SK-N-SH (cell line): ENCODE measurements at regions not wholly inside any gene's neighbourhood (a gene's known extent, or its start where the extent isn't known, plus 50 kb on each side); places are given as distances from the start of the nearest gene placed in this dataset.

Source experiments
- CTCF ChIA-PET: fragments of 300-600, 350-600 bp; formaldehyde crosslinking; extraction: SDS; loops from one replicate; lab custom pipeline; 2021; lab: Yijun Ruan, JAX
- POLR2A ChIA-PET: fragments of 350-600 bp; sonication (Branson Sonifier 250); formaldehyde crosslinking; extraction: SDS; loops from one replicate; lab custom pipeline; 2020; ENCODE audit warnings: antibody characterized with exemption, inconsistent platforms; lab: Yijun Ruan, JAX
- DNase-seq: peaks from one replicate; pipeline ENCODE4 v3.0.0; 2012
- H2AFZ ChIP-seq: fragments of 200-600 bp; sonication (generic); 2 replicates; pipeline ENCODE4 v1.8.1; 2016; ENCODE audit warnings: antibody characterized with exemption, mild to moderate bottlenecking, low read depth
- H3F3A ChIP-seq: fragments of 200-600 bp; sonication (generic); replicated peaks from 2 replicates; pipeline ENCODE3; 2016; ENCODE audit warnings: antibody characterized with exemption, mild to moderate bottlenecking; ENCODE audit not compliant: insufficient read depth
- H3K27ac ChIP-seq, 2 experiments: fragments of 200-500 bp in 1 of 2; fragments of 200-600 bp in 1 of 2; sonication (Bioruptor generic) in 1 of 2; sonication (generic), shearing (Covaris generic) in 1 of 2; 2 replicates each; pipeline versions ENCODE4 v1.5.1 to v1.6.1; 2014 to 2016; ENCODE audit warnings: low read depth in 2 of 2, inconsistent platforms in 1 of 2, low read length in 1 of 2, mild to moderate bottlenecking in 1 of 2, mixed read lengths in 1 of 2
- H3K27me3 ChIP-seq: fragments of 200-600 bp; sonication (generic), shearing (Covaris generic); 2 replicates; pipeline ENCODE4 v1.6.1; 2016; ENCODE audit warnings: mixed run types; ENCODE audit not compliant: insufficient read depth
- H3K36me3 ChIP-seq, 2 experiments: fragments of 200-500 bp in 1 of 2; fragments of 200-600 bp in 1 of 2; sonication (Bioruptor generic) in 1 of 2; sonication (generic) in 1 of 2; replicated peaks in 1 of 2; 2 replicates each; pipeline versions ENCODE3 to v1.5.1; 2014 to 2016; ENCODE audit warnings: low read length in 1 of 2, mild to moderate bottlenecking in 1 of 2; ENCODE audit not compliant: insufficient read depth in 2 of 2, control insufficient read depth in 1 of 2
- H3K4me1 ChIP-seq, 2 experiments: fragments of 200-500 bp in 1 of 2; fragments of 200-600 bp in 1 of 2; sonication (Bioruptor generic) in 1 of 2; sonication (generic), shearing (Covaris generic) in 1 of 2; 2 replicates each; pipeline versions ENCODE4 v1.5.1 to v1.6.1; 2014 to 2016; ENCODE audit warnings: low read depth in 1 of 2, low read length in 1 of 2, mixed run types in 1 of 2; ENCODE audit not compliant: insufficient read depth in 2 of 2, control insufficient read depth in 1 of 2
- H3K4me2 ChIP-seq: fragments of 200-600 bp; sonication (generic), shearing (Covaris generic); 2 replicates; pipeline ENCODE4 v1.6.1; 2017; ENCODE audit warnings: mixed run types
- H3K4me3 ChIP-seq, 2 experiments: fragments of 200-500 bp in 1 of 2; fragments of 200-600 bp in 1 of 2; sonication (Bioruptor generic) in 1 of 2; sonication (generic), shearing (Covaris generic) in 1 of 2; 2 replicates each; pipeline versions ENCODE4 v1.5.1 to v1.8.1; 2014 to 2016; ENCODE audit warnings: low read depth in 2 of 2, inconsistent platforms in 1 of 2, low read length in 1 of 2, mild to moderate bottlenecking in 1 of 2, mixed read lengths in 1 of 2, moderate library complexity in 1 of 2
- H3K79me2 ChIP-seq: fragments of 200-600 bp; sonication (generic); 2 replicates; pipeline ENCODE4 v1.8.1; 2017; ENCODE audit warnings: mild to moderate bottlenecking; ENCODE audit not compliant: insufficient read depth
- H3K9ac ChIP-seq: fragments of 200-600 bp; sonication (generic); 2 replicates; pipeline ENCODE4 v1.6.1; 2017; ENCODE audit warnings: mixed run types
- H3K9me2 ChIP-seq: fragments of 200-600 bp; sonication (generic); 2 replicates; pipeline ENCODE4 v1.6.1; 2017; ENCODE audit warnings: mixed run types
- H3K9me3 ChIP-seq: fragments of 200-600 bp; sonication (generic); 2 replicates; pipeline ENCODE4 v1.6.1; 2017; ENCODE audit warnings: mixed run types, mild to moderate bottlenecking, moderate library complexity
- H4K20me1 ChIP-seq: fragments of 200-600 bp; sonication (generic); 2 replicates; pipeline ENCODE4 v1.6.1; 2017; ENCODE audit warnings: mild to moderate bottlenecking, mixed run types; ENCODE audit not compliant: insufficient read depth
- CTCF ChIP-seq: fragments of 200-600 bp; sonication (generic); IDR thresholded peaks from 2 replicates; pipeline ENCODE4 v1.6.1; 2017; ENCODE audit warnings: antibody characterized with exemption, mild to moderate bottlenecking, moderate library complexity
- ELF1 ChIP-seq: IDR thresholded peaks from 2 replicates; pipeline ENCODE4 v1.4.0; 2012
- GABPA ChIP-seq: IDR thresholded peaks from 2 replicates; pipeline ENCODE4 v1.4.0; 2012; ENCODE audit warnings: low read depth, mild to moderate bottlenecking
- GATA2 ChIP-seq: sonication (generic); formaldehyde crosslinking; IDR thresholded peaks from 2 replicates; pipeline ENCODE4 v1.5.0; 2020; ENCODE audit warnings: mild to moderate bottlenecking, missing genetic modification reagents
- JUND ChIP-seq: IDR thresholded peaks from 2 replicates; pipeline ENCODE4 v1.4.0; 2012
- MAX ChIP-seq: IDR thresholded peaks from 2 replicates; pipeline ENCODE4 v1.4.0; 2012; ENCODE audit warnings: low read depth
- MEF2A ChIP-seq: IDR thresholded peaks from 2 replicates; pipeline ENCODE4 v1.4.0; 2012; ENCODE audit warnings: low read depth, borderline replicate concordance
- MXI1 ChIP-seq: IDR thresholded peaks from 2 replicates; pipeline ENCODE4 v1.6.1; 2012; ENCODE audit warnings: mild to moderate bottlenecking, low read depth, low read length, improper control_type of control experiment
- NRF1 ChIP-seq: IDR thresholded peaks from 2 replicates; pipeline ENCODE4 v1.6.1; 2012; ENCODE audit warnings: low read depth, mild to moderate bottlenecking, low read length
- PBX3 ChIP-seq: IDR thresholded peaks from 2 replicates; pipeline ENCODE4; 2012
- POLR2AphosphoS5 ChIP-seq: IDR thresholded peaks from 2 replicates; pipeline ENCODE4 v1.6.1; 2012; ENCODE audit warnings: low read depth, low read length
- RCOR1 ChIP-seq: fragments of 150-350 bp; IDR thresholded peaks from 2 replicates; pipeline ENCODE4 v1.6.1; 2017; ENCODE audit warnings: antibody characterized with exemption, low read length
- RFX5 ChIP-seq: IDR thresholded peaks from 2 replicates; pipeline ENCODE4 v1.6.1; 2012; ENCODE audit warnings: mild to moderate bottlenecking, improper control_type of control experiment, low read length
- SMC3 ChIP-seq: IDR thresholded peaks from 2 replicates; pipeline ENCODE4 v1.6.1; 2012; ENCODE audit warnings: low read depth, low read length, improper control_type of control experiment
- TCF12 ChIP-seq: IDR thresholded peaks from 2 replicates; pipeline ENCODE4 v1.4.0; 2012
- TEAD4 ChIP-seq: IDR thresholded peaks from 2 replicates; pipeline ENCODE4 v1.4.0; 2012; ENCODE audit warnings: mild to moderate bottlenecking, borderline replicate concordance; ENCODE audit not compliant: insufficient read depth
- ZBTB33 ChIP-seq: IDR thresholded peaks from 2 replicates; pipeline ENCODE4 v1.4.0; 2012; ENCODE audit warnings: low read depth, borderline replicate concordance
- WGBS: methylation state at CpG from one replicate; pipeline ENCODE4 v1.1.6; 2017; ENCODE audit warnings: low lambda C conversion rate; 5-methylcytosine and 5-hydroxymethylcytosine counted together

- TF ChIP-seq CTCF: no peak
- no peak for TF ChIP-seq PBX3
- TF ChIP-seq ZBTB33: no peak
- no peak for TF ChIP-seq MXI1
- TF ChIP-seq GABPA: no peak
- TF ChIP-seq MEF2A: no peak
Observed at GRCh38 chr18:24538414-24539264, 78.2 kb downstream of the HRH4 start (continued).

GRCh38 chr18:24539866-24540617 lies 79.6 kb downstream of the HRH4 start:
- no peak overlapping the region for H2AFZ ChIP-seq
- POLR2A ChIA-PET: no interaction called here
- TF ChIP-seq MAX (no peak), RFX5 (no peak), RCOR1 (no peak), GATA2 (CRISPR knock-in tag) (no peak), JUND (no peak), POLR2AphosphoS5 (no peak), SMC3 (no peak), CTCF (no peak), NRF1 (no peak), TCF12 (no peak), TEAD4 (no peak), ELF1 (no peak)
- H3K36me3 ChIP-seq: no peaks in the 10 kb centered on the region
- H3K9me3 ChIP-seq: no peaks in the 10 kb centered on the region
- H3K79me2 ChIP-seq: no peaks in the 10 kb centered on the region
- 22% methylated on average over 4 of the region's 4 CpGs for WGBS
- peaks cover 0 to 15% of the 10 kb centered on the region in 2 experiments; a peak in 2 of 4 replicates for H3K4me1 ChIP-seq
- no peak overlapping the region for H3K27ac ChIP-seq
- H3K4me3 ChIP-seq: no peak overlapping the region
- no peaks in the 10 kb centered on the region for H3K9me2 ChIP-seq
- no peaks in the 10 kb centered on the region; the same call in 1 of the 2 replicates for H3K27me3 ChIP-seq
- CTCF ChIA-PET: interaction anchor here (1.0 to 13.2 kb wide), 4 partner anchors 49 to 187 kb away, joined by 4 to 125 read pairs (median 33); no protein-coding TSS in a partner anchor
- H3F3A ChIP-seq: no peaks in the 10 kb centered on the region
- H4K20me1 ChIP-seq: no peaks in the 10 kb centered on the region
- H3K4me2 ChIP-seq: no peak overlapping the region
- no peak overlapping the region for H3K9ac ChIP-seq
- DNase-seq: no peak
